Stimulated activated memory B cell treated with anti-CD40 and anti-IgM and Interleukin-4, amounts not matched to agents 10 μg/mL and 1 μg/mL and 100 μg/mL, for 72 hours (primary cell): ENCODE measurements at regions not wholly inside any gene's neighbourhood (a gene's known extent, or its start where the extent isn't known, plus 50 kb on each side); places are given as distances from the start of the nearest gene placed in this dataset.

Source experiments
- ATAC-seq: fragments of 150-1000 bp; cut with Tn5 transposase; 2 replicates; pipeline ENCODE4 v1.10.0; 2021
- H3K27ac Mint-ChIP-seq: one replicate; pipeline ENCODE4 v1.8.0; 2022; ENCODE audit warnings: mild to moderate bottlenecking, mixed read lengths
- H3K27me3 Mint-ChIP-seq: one replicate; pipeline ENCODE4 v1.8.0; 2022; ENCODE audit warnings: mixed read lengths
- H3K36me3 Mint-ChIP-seq: one replicate; pipeline ENCODE4 v1.8.0; 2022; ENCODE audit warnings: mixed read lengths
- H3K4me1 Mint-ChIP-seq: one replicate; pipeline ENCODE4 v1.8.0; 2022; ENCODE audit warnings: mixed read lengths
- H3K4me3 Mint-ChIP-seq: one replicate; pipeline ENCODE4 v1.8.0; 2022; ENCODE audit warnings: mild to moderate bottlenecking, moderate library complexity, mixed read lengths
- H3K9me3 Mint-ChIP-seq: one replicate; pipeline ENCODE4 v1.8.0; 2022; ENCODE audit warnings: mixed read lengths

DNA sequence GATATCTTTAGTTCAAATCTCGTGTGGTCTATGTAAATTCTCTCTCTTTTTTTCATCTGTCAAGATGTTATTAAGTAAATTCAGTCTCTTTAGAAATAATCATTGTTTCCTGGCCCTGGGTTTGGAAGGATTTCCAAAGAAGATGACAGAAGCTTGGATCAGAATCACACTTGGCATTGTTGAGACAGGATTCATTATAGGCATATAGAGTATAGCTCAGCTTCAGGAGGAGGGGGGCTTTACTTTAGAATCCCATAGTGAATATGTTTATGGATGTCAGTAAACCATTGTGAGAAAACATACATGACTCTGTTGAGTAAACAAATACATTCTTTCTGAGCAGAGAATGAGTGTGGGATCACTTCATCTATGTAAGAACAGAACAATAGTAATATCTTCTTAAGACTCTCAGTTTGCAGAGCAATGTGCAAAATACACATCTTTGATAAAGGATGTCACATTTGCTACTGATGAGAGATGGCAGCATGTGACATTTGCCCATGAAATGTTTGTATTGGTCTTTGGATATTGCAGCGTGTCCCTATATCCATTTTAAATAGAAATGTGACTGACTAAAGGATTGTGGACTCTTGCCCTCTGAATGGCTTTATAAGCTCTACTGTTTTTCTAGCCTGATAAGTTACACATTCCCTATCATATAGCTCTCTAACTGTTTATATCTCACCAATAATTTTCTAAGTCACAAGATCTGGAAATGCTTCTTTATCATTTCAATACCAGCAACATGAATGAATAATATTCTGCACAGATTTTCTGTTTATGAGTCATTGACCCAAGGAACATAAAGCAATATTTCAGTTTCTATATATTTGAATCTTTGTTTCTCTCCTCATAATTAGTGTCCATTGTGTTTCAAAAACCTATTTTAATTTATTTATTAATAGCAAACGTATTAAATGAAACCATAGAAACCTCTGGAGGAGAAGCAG, 95.6 kb upstream of the THRB start:
- ATAC-seq, result no peak
- H3K27ac Mint-ChIP-seq, result no peak overlapping the region
- no peaks in the 10 kb centered on the region for H3K36me3 Mint-ChIP-seq
- H3K27me3 Mint-ChIP-seq, result peaks cover 14% of the 10 kb centered on the region
- no peaks in the 10 kb centered on the region for H3K4me1 Mint-ChIP-seq
- H3K9me3 Mint-ChIP-seq, result no peaks in the 10 kb centered on the region
- no peak overlapping the region for H3K4me3 Mint-ChIP-seq

DNA sequence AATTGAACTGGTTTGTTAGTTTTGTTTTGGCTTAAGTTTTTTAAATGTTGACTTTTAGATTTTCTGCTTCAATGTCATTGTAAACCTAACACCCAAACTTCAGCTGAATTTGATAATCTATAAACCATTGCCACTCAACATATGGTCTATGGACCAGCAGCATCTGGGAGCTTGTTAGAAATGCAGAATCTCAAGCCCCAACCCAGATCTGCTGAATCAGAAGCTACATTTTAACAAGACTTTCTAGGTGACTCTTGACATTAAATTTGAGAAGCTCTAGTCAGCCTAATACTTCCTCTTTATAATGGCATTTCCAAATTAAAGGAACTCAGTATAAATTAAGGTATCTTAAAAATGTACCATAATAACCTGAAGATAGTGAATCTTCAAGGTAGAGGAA, 96.5 kb upstream of the THRB start:
- ATAC-seq, result no peak
- H3K9me3 Mint-ChIP-seq, result no peaks in the 10 kb centered on the region
- peaks cover 14% of the 10 kb centered on the region for H3K27me3 Mint-ChIP-seq
- H3K4me1 Mint-ChIP-seq, result no peaks in the 10 kb centered on the region
- no peaks in the 10 kb centered on the region for H3K36me3 Mint-ChIP-seq
- H3K27ac Mint-ChIP-seq, result no peak overlapping the region
- H3K4me3 Mint-ChIP-seq, result no peak overlapping the region

DNA sequence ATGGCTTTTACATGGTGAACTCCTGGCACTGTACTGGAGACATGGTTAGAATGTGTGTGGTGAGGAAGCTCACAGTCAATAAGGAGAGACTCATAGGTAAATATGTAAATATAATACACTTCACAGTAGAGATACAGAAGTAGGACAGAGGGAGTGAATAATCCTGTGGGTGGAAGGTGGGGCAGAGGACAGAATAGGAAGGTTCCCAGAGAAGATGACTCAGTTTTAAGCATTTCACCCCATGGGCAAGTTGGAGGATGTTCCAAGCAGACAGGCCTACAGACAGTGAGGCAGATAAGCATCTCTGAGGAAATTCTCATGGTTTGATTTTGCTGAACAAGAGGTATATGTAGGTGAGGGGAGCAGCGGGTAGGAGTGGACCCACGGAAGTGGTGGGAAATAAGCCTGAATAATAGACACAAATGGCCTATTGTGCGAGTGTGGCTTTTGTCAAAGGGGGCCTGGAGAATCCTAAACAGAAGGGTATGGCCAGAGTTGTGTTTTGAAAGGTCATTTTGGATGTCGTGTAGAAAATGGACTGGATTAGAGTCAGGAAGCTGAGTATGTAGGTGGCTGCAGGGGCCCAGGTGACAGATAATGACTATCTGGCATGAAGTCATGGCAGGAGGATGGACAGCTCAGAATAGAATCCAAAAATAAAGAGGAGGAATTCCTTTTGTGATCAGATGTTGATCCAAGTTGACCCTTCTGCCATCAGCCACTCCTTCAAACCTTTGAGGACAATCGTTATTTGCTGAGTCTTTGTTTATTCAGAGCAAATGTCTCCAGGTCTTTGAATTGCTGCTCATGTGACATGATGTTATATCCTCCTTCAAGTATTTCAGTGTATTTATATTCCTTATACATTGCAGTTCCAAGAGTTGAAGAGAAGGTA, 97.3 kb upstream of the THRB start:
- H3K9me3 Mint-ChIP-seq, result no peaks in the 10 kb centered on the region
- no peak overlapping the region for H3K4me3 Mint-ChIP-seq
- no peaks in the 10 kb centered on the region for H3K4me1 Mint-ChIP-seq
- no peak for ATAC-seq
- H3K27me3 Mint-ChIP-seq, result peaks cover 14% of the 10 kb centered on the region
- H3K36me3 Mint-ChIP-seq, result no peaks in the 10 kb centered on the region
- H3K27ac Mint-ChIP-seq, result no peak overlapping the region

DNA sequence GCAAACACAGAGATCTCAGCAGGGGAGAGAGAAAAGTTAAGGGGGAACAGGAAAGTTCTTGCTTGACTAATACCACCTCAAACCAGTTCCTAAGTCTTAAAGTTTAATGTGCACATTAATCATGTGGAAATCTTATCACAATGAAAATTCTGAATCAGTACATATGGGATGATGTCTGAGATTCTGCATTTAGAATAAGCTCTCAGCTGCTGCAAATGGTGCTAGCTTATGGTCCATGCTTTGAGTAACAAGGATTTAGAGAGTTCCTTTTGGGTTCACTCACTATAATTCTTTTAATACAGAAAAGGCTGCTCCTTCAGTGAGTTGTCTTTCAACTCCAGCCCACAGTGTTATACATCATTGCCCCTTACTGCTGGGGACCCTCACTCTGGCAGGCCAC, 99.5 kb upstream of the THRB start:
- Mint-ChIP-seq H3K27me3 (peaks cover 4% of the 10 kb centered on the region), H3K36me3 (no peaks in the 10 kb centered on the region), H3K4me1 (no peaks in the 10 kb centered on the region), H3K9me3 (peaks cover 3% of the 10 kb centered on the region), H3K4me3 (no peak overlapping the region), H3K27ac (no peak overlapping the region)
- no peak for ATAC-seq

DNA sequence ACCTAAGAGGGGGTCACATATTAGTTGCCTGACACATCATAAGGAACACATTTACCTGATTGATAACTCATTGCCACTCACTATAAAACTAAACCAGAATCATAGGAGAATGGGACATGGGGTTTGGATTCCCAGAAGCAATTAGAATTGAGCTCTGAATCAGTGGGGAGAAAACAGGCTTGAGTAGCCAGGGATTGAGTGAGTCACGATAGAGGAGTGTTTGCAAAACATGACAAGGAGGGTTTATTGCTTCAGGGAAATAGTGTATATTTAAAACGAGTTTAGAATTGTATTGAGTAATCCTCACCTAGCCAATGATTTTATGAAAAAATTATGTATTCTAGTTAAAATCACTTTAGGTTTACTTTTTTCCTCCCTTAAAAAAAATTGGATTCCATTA, 101.1 kb upstream of the THRB start:
- no peak overlapping the region for H3K4me3 Mint-ChIP-seq
- H3K36me3 Mint-ChIP-seq, result no peaks in the 10 kb centered on the region
- H3K4me1 Mint-ChIP-seq, result no peaks in the 10 kb centered on the region
- H3K27me3 Mint-ChIP-seq, result no peaks in the 10 kb centered on the region
- peak; percentile 9 for ATAC-seq
- H3K9me3 Mint-ChIP-seq, result peaks cover 3% of the 10 kb centered on the region
- no peak overlapping the region for H3K27ac Mint-ChIP-seq

DNA sequence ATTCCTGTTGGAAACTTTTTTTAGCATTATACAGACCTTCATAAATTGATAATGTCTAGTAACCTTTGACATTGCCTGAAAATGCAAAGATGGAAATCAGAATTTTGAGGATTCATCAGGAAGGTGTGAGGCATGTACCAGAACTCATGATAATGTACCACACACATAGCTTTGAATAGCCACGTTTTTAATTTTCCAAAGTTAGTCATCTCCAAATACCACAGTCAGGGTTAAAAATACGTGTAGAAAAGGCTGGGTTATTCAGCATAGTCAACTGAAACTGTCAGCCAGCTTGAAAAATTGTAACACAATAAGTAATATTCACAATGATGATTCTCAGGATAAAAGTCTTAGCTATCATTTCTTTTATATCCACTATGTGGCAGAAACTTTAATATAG, 102.0 kb upstream of the THRB start:
- no peak for ATAC-seq
- Mint-ChIP-seq H3K4me3 (no peak overlapping the region), H3K27ac (no peak overlapping the region), H3K27me3 (no peaks in the 10 kb centered on the region), H3K4me1 (no peaks in the 10 kb centered on the region), H3K9me3 (peaks cover 3% of the 10 kb centered on the region), H3K36me3 (no peaks in the 10 kb centered on the region)

DNA sequence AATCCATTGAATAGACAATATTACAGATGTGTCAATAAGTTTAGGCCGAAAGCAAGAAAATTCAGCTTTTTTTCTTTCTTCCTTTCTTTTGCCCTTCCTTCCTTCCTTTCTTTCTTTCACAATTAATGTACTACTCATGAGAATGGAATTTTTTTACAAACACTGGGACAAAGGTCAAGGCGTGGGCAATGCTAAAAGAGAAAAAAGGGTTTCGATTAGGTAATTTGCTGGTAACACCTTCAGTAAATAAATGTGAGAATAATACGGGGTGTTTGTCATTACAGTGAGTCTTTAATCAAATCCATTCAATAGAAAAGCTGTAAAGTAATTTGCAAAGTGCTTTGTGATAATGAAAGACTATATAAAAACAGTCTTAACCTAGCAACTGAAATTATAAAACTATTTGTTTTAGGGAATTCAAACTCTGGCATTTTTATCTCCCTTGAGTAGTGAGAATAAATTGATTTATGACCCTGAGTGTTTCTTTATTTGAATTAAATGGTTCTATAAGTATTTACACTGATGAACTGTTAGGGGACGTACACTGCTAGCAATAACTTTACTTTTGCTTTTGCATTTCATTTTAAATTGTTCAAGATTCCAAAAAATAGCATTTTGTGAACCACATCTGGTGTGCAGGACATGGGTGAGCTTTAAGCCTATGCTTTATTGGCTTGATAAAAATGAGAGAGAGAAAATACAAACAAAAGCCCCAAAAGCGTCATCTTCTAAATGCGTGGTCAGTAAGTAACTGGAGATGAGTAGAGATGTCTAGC, 104.2 kb upstream of the THRB start:
- H3K27me3 Mint-ChIP-seq, result no peaks in the 10 kb centered on the region
- peaks cover 3% of the 10 kb centered on the region for H3K9me3 Mint-ChIP-seq
- no peak overlapping the region for H3K27ac Mint-ChIP-seq
- H3K36me3 Mint-ChIP-seq, result no peaks in the 10 kb centered on the region
- no peaks in the 10 kb centered on the region for H3K4me1 Mint-ChIP-seq
- H3K4me3 Mint-ChIP-seq, result no peak overlapping the region
- ATAC-seq, result no peak

DNA sequence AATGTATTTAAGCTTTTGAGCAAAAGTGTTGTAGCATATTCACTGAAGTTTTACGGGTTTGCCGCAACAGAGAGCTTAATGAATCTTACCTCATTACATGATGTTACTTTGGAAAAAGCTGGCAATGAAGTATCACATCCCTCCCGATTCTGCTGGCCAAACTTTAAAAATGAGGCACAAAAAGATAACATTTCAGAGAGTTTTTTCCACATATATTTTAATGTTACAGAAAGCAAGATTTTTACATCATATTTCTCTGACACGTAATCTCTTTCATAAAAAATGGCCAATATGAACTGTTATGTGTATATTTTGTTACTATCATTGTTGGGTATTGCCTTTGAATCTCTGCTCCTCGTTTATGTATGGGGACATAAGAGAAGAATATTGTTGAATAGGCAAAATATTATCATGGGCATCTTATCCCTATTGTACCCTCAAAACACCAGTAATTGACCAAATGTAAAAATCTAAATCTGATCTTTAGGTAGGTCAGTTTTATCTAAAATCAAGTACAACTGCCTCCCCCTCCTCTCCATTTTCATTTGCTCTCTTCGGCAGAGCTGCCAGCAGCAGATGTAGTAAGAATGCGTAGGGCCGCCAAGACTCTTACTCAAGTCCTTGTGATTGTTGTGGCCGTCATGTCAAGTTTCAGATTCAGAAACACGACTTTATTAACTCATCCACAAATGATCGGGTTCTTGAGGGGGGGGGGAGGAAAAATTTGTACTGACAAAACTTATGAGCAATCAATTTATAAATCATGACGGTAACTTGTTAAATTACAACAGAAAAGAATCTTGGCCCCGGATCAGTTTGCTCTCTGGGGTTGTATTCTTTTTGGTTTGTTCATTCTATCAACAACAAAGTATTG, 106.7 kb upstream of the THRB start:
- no peak overlapping the region for H3K27ac Mint-ChIP-seq
- no peak overlapping the region for H3K4me3 Mint-ChIP-seq
- no peaks in the 10 kb centered on the region for H3K4me1 Mint-ChIP-seq
- no peaks in the 10 kb centered on the region for H3K36me3 Mint-ChIP-seq
- H3K9me3 Mint-ChIP-seq, result peaks cover 3% of the 10 kb centered on the region
- H3K27me3 Mint-ChIP-seq, result no peaks in the 10 kb centered on the region
- no peak for ATAC-seq

DNA sequence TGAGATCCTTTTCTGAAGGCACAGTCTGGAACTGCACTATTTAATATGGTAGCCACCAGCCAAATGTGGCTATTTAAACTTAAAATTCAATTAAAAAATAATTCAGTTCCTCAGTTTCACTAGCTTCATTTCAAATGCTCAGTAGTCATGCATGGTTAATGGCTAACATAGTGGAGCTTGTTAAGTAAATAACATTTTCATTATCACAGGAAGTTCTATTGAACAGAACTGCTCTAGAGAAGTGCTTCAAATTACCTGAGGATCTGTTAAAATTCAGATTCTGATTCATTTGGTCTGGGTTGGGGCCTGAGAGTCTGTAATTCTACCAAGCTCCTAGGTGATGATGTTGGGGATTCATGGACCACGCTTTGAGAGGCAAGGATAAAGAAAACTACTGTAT, 109.6 kb upstream of the THRB start:
- no peak overlapping the region for H3K27ac Mint-ChIP-seq
- no peak overlapping the region for H3K4me3 Mint-ChIP-seq
- H3K4me1 Mint-ChIP-seq, result no peaks in the 10 kb centered on the region
- H3K36me3 Mint-ChIP-seq, result no peaks in the 10 kb centered on the region
- H3K27me3 Mint-ChIP-seq, result no peaks in the 10 kb centered on the region
- H3K9me3 Mint-ChIP-seq, result no peaks in the 10 kb centered on the region
- ATAC-seq, result no peak

DNA sequence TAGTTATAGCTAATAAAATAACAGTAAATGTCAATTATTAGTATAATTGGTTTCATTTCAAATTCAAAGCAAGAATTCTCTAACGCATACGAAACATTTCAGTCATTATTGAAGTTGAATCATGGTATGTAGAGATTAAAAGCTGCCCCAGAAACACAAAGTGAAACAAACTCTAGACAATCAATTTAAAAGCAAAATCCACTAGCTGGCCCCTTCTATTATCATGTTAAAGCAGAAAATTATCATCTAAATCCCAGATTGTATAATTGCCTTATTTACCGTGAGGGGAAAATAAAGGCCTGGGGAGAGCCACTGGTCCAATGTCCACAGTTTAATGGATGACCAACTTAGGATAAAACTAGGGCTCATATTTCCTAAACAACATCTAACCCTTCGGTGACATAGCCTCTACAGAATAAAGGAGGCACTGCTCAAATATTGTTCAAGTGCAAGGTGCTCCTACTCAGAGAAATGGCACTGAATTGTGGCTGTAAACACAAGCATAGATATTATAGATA, 110.9 kb upstream of the THRB start:
- Mint-ChIP-seq H3K27ac (no peak overlapping the region), H3K36me3 (no peaks in the 10 kb centered on the region), H3K9me3 (no peaks in the 10 kb centered on the region), H3K27me3 (no peaks in the 10 kb centered on the region), H3K4me3 (no peak overlapping the region), H3K4me1 (no peaks in the 10 kb centered on the region)
- no peak for ATAC-seq

DNA sequence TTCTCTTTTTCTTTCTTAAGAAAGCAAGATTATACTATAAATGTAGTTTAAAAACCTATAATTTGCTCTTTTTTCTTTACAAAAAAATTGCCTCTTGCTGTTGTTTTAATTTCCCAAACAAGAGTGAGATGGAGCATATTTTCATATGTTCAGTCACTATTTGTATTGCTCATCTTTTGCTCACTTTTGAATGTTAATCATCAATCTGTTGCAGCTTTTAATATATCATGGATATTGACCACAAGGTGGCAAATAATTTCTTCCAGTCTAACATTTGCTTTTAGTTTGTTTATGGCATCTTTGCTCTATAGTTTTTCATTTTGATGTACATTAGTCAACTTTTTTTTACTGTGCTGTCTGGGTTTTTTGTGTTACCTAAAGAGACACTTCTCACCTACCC, 112.6 kb upstream of the THRB start:
- H3K27me3 Mint-ChIP-seq, result no peaks in the 10 kb centered on the region
- no peak overlapping the region for H3K4me3 Mint-ChIP-seq
- no peaks in the 10 kb centered on the region for H3K36me3 Mint-ChIP-seq
- no peak overlapping the region for H3K27ac Mint-ChIP-seq
- H3K4me1 Mint-ChIP-seq, result no peaks in the 10 kb centered on the region
- H3K9me3 Mint-ChIP-seq, result no peaks in the 10 kb centered on the region
- ATAC-seq, result no peak

DNA sequence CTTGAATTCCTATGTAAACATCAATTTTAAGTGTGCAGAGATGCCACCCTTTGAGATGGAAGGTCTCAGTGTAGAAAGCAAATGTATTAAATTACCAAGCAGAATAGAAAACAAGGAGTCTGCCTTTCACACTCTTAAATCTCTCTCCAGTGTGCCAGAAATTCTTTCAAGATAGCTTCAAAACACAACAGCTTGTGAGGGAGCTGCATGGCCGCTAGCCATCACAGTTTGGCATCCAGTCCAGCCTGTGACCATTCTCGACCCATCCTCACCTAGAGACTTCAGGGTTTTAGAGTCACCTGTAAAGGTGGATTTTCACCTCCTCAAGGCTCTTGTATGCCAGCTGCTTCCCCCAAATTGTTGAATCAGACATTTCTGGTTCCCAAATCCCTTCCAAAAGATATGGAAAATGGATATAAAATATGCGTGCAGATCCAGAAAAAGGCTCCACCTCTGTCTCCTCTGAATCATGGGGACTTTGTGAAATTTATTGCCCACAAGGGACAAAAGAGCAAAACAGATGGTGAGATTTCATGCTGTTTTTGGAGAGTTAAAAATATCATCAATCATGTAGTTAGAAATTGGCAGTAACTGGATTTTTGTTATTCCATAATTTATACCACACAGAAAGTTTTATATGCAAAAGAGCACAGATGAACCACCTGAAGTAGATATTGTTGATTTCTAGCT, 114.2 kb upstream of the THRB start:
- Mint-ChIP-seq H3K36me3 (no peaks in the 10 kb centered on the region), H3K27me3 (no peaks in the 10 kb centered on the region), H3K4me1 (no peaks in the 10 kb centered on the region), H3K27ac (no peak overlapping the region), H3K4me3 (no peak overlapping the region), H3K9me3 (no peaks in the 10 kb centered on the region)
- ATAC-seq, result no peak

DNA sequence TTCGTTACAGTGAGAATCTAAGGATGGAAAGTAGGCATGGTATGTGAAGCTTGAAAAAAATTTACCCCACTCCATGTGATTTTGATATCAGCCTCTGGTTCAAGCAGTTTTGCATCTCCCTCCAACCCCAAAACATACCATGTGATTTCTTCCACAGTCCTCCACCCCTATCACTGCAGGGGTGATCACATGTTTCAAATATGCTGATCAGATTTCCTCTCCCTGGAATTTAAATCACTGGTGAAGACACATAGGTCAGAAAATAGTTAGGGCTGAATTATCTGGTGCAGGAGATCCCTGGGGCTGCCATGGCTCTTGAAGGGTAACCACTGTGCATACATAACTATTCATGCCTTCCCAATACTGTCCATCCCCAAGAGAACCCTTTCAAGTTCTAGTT, 119.7 kb upstream of the THRB start:
- Mint-ChIP-seq H3K9me3 (no peaks in the 10 kb centered on the region), H3K4me3 (no peak overlapping the region), H3K27ac (no peak overlapping the region), H3K4me1 (no peaks in the 10 kb centered on the region), H3K27me3 (no peaks in the 10 kb centered on the region), H3K36me3 (no peaks in the 10 kb centered on the region)
- ATAC-seq, result no peak

DNA sequence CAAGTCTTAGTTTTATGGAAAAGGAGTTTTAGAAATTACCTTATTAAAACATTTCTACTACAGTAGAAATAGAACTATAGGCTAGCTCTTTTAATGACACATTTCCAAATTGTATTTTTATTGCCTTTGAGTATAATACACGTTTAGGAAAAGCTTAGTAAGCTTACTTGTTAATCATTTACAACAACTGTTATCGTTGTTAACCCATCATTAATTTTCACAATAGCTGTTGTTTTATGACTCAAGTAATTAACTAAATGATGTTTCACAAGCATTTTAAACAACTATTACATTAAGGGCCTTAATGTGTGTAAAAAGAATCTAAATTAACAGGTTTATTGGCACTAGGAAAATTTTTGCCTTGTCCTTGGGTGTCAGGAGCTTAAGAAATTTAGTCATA, 120.5 kb upstream of the THRB start:
- Mint-ChIP-seq H3K36me3 (no peaks in the 10 kb centered on the region), H3K27ac (no peak overlapping the region), H3K4me1 (no peaks in the 10 kb centered on the region), H3K27me3 (no peaks in the 10 kb centered on the region), H3K4me3 (no peak overlapping the region), H3K9me3 (no peaks in the 10 kb centered on the region)
- no peak for ATAC-seq
